Astrocyte (in vitro differentiated cells and primary cell): ENCODE measurements at regions not wholly inside any gene's neighbourhood (a gene's known extent, or its start where the extent isn't known, plus 50 kb on each side); places are given as distances from the start of the nearest gene placed in this dataset.

Source experiments
- DNase-seq: peaks from one replicate; pipeline ENCODE4 v3.0.0-alpha.2; 2010; ENCODE audit warnings: low read depth
- FAIRE-seq: peaks from 2 replicates; lab custom pipeline; 2011; peaks lifted over from hg19 to GRCh38; lab: Jason Lieb, UNC
- H2AFZ ChIP-seq: 2 replicates; pipeline ENCODE4 v1.6.0; 2012; ENCODE audit warnings: low read depth, low read length, inconsistent platforms
- H3K27ac ChIP-seq: 2 replicates; pipeline ENCODE4 v1.5.1; 2011; ENCODE audit warnings: low read depth, low read length, inconsistent platforms
- H3K27me3 ChIP-seq: 2 replicates; pipeline ENCODE4 v1.6.0; 2011; ENCODE audit warnings: low read length, inconsistent platforms; ENCODE audit not compliant: insufficient read depth
- H3K36me3 ChIP-seq: 2 replicates; pipeline ENCODE4 v1.5.1; 2011; ENCODE audit warnings: low read length, inconsistent platforms; ENCODE audit not compliant: insufficient read depth
- H3K4me1 ChIP-seq: 2 replicates; pipeline ENCODE4 v1.5.1; 2011; ENCODE audit warnings: low read length, inconsistent platforms; ENCODE audit not compliant: insufficient read depth
- H3K4me2 ChIP-seq: 2 replicates; pipeline ENCODE4 v1.6.0; 2012; ENCODE audit warnings: low read length, inconsistent platforms
- H3K4me3 ChIP-seq: 2 replicates; pipeline ENCODE4 v1.5.1; 2011; ENCODE audit warnings: low read depth, mild to moderate bottlenecking, low read length, inconsistent platforms; ENCODE audit not compliant: insufficient read depth
- H3K79me2 ChIP-seq: 2 replicates; pipeline ENCODE4 v1.6.0; 2012; ENCODE audit warnings: mild to moderate bottlenecking, low read length, inconsistent platforms; ENCODE audit not compliant: insufficient read depth
- H3K9ac ChIP-seq: 2 replicates; pipeline ENCODE4 v1.6.0; 2012; ENCODE audit warnings: mild to moderate bottlenecking, low read length, inconsistent platforms
- H3K9me3 ChIP-seq: 2 replicates; pipeline ENCODE4 v1.5.1; 2012; ENCODE audit warnings: low read depth, mild to moderate bottlenecking, low read length, inconsistent platforms; ENCODE audit not compliant: insufficient read depth
- H4K20me1 ChIP-seq: 2 replicates; pipeline ENCODE4 v1.6.0; 2012; ENCODE audit warnings: low read length, inconsistent platforms; ENCODE audit not compliant: insufficient read depth
- H3K27ac Mint-ChIP-seq: one replicate; pipeline ENCODE4 v1.8.0; 2021; ENCODE audit warnings: mild to moderate bottlenecking, mixed read lengths; ENCODE audit not compliant: unreplicated experiment
- H3K27me3 Mint-ChIP-seq: one replicate; pipeline ENCODE4 v1.8.0; 2021; ENCODE audit warnings: low read depth, mixed read lengths; ENCODE audit not compliant: unreplicated experiment
- H3K36me3 Mint-ChIP-seq: one replicate; pipeline ENCODE4 v1.8.0; 2021; ENCODE audit warnings: low read depth, mixed read lengths; ENCODE audit not compliant: unreplicated experiment
- H3K4me1 Mint-ChIP-seq: one replicate; pipeline ENCODE4 v1.8.0; 2021; ENCODE audit warnings: low read depth, mixed read lengths; ENCODE audit not compliant: unreplicated experiment
- H3K4me3 Mint-ChIP-seq: one replicate; pipeline ENCODE4 v1.8.0; 2021; ENCODE audit warnings: mild to moderate bottlenecking, moderate library complexity, mixed read lengths; ENCODE audit not compliant: unreplicated experiment
- H3K9me3 Mint-ChIP-seq: one replicate; pipeline ENCODE4 v1.8.0; 2021; ENCODE audit warnings: mild to moderate bottlenecking, mixed read lengths; ENCODE audit not compliant: unreplicated experiment
- CTCF ChIP-seq: IDR thresholded peaks from 2 replicates; pipeline ENCODE4 v1.5.1; 2011; ENCODE audit warnings: low read depth, mild to moderate bottlenecking, inconsistent platforms, low read length, moderate library complexity; ENCODE audit not compliant: insufficient read depth
- EZH2 ChIP-seq: IDR thresholded peaks from 2 replicates; pipeline ENCODE4 v1.6.1; 2012; ENCODE audit warnings: mild to moderate bottlenecking, low read length, inconsistent platforms; ENCODE audit not compliant: insufficient read depth

- no peak overlapping the region for H3K27ac ChIP-seq
- H2AFZ ChIP-seq: no peak overlapping the region
- Mint-ChIP-seq H3K4me3 (no peak overlapping the region), H3K36me3 (no peaks in the 10 kb centered on the region), H3K27me3 (no peaks in the 10 kb centered on the region), H3K9me3 (peaks cover 16% of the 10 kb centered on the region), H3K4me1 (no peaks in the 10 kb centered on the region), H3K27ac (no peak overlapping the region)
- TF ChIP-seq EZH2 (no peak), CTCF (no peak)
- no peak overlapping the region for H3K4me3 ChIP-seq
- H4K20me1 ChIP-seq: no peaks in the 10 kb centered on the region
- no peaks in the 10 kb centered on the region for H3K27me3 ChIP-seq
- H3K79me2 ChIP-seq: no peaks in the 10 kb centered on the region
- DNase-seq (no peak), FAIRE-seq (no peak)
- H3K4me2 ChIP-seq: no peak overlapping the region
- H3K4me1 ChIP-seq: no peaks in the 10 kb centered on the region
- H3K9ac ChIP-seq: no peak overlapping the region
- H3K9me3 ChIP-seq: peaks cover 7% of the 10 kb centered on the region
- no peaks in the 10 kb centered on the region for H3K36me3 ChIP-seq
Measured at GRCh38 chr20:43293068-43293786, 103.5 kb upstream of the PTPRT start.

- no peak for TF ChIP-seq EZH2
- TF ChIP-seq CTCF: no peak
- Mint-ChIP-seq H3K4me1 (no peaks in the 10 kb centered on the region), H3K27ac (no peak overlapping the region), H3K9me3 (peaks cover 16% of the 10 kb centered on the region), H3K27me3 (no peaks in the 10 kb centered on the region), H3K36me3 (no peaks in the 10 kb centered on the region), H3K4me3 (no peak overlapping the region)
- Histone ChIP-seq H3K9me3 (peaks cover 7% of the 10 kb centered on the region), H4K20me1 (no peaks in the 10 kb centered on the region), H3K27ac (no peak overlapping the region), H3K9ac (no peak overlapping the region), H3K27me3 (no peaks in the 10 kb centered on the region), H3K4me2 (no peak overlapping the region), H2AFZ (no peak overlapping the region), H3K36me3 (no peaks in the 10 kb centered on the region), H3K4me1 (no peaks in the 10 kb centered on the region), H3K4me3 (no peak overlapping the region), H3K79me2 (no peaks in the 10 kb centered on the region)
- FAIRE-seq (no peak), DNase-seq (no peak)
Measured at GRCh38 chr20:43292222-43292621, 102.5 kb upstream of the PTPRT start.

GRCh38 chr20:43287637-43288036 is 97.9 kb upstream of the PTPRT start:
- TF ChIP-seq EZH2 (no peak), CTCF (no peak)

More at GRCh38 chr20:43287637-43288036, 97.9 kb upstream of the PTPRT start:
- Histone ChIP-seq H3K36me3 (no peaks in the 10 kb centered on the region), H3K9ac (no peak overlapping the region), H3K27me3 (no peaks in the 10 kb centered on the region), H3K4me2 (no peak overlapping the region), H4K20me1 (no peaks in the 10 kb centered on the region), H3K4me3 (no peak overlapping the region), H3K4me1 (no peaks in the 10 kb centered on the region), H2AFZ (no peak overlapping the region), H3K27ac (no peak overlapping the region), H3K9me3 (peaks cover 6% of the 10 kb centered on the region), H3K79me2 (no peaks in the 10 kb centered on the region)
- FAIRE-seq (no peak), DNase-seq (no peak)
- Mint-ChIP-seq H3K27ac (no peak overlapping the region), H3K36me3 (no peaks in the 10 kb centered on the region), H3K9me3 (peaks cover 12% of the 10 kb centered on the region), H3K4me3 (no peak overlapping the region), H3K27me3 (no peaks in the 10 kb centered on the region), H3K4me1 (no peaks in the 10 kb centered on the region)
